CD4-positive, alpha-beta T cell (primary cell): ENCODE measurements at regions not wholly inside any gene's neighbourhood (a gene's known extent, or its start where the extent isn't known, plus 50 kb on each side); places are given as distances from the start of the nearest gene placed in this dataset.

Experiments used
- ATAC-seq: fragments of 200-7000 bp; cut with Tn5 transposase; one replicate; pipeline ENCODE4 v1.10.0; 2022; ENCODE audit warnings: mild to moderate bottlenecking; ENCODE audit not compliant: poor library complexity
- CTCF ChIA-PET: fragments of 350-600 bp; sonication (Branson Sonifier 250); formaldehyde crosslinking; loops from one replicate; lab custom pipeline; 2021; ENCODE audit warnings: antibody characterized with exemption, inconsistent platforms; lab: Charles Lee
- POLR2A ChIA-PET: fragments of 350-600 bp; sonication (Branson Sonifier 250); formaldehyde crosslinking; loops from one replicate; lab custom pipeline; 2021; ENCODE audit warnings: antibody characterized with exemption, inconsistent platforms; lab: Charles Lee
- DNase-seq, 14 experiments: peaks; one replicate each; pipeline ENCODE4 v3.0.0-alpha.2; 2013 to 2020; ENCODE audit warnings: mixed read lengths in 2 of 14
- H3K27ac ChIP-seq, 2 donors: one replicate each; pipeline versions ENCODE4 v1.5.1 to v1.7.0; 2013; ENCODE audit warnings: low read length in 2 of 2, low read depth in 1 of 2, mild to moderate bottlenecking in 1 of 2
- H3K27me3 ChIP-seq, 2 experiments: 1 replicate in 1 of 2; 2 replicates in 1 of 2; pipeline versions ENCODE4 v1.6.1 to v1.7.0; 2013; ENCODE audit warnings: low read length in 2 of 2, control low read depth in 1 of 2, mild to moderate bottlenecking in 1 of 2, moderate library complexity in 1 of 2; ENCODE audit not compliant: insufficient read depth in 2 of 2, control insufficient read depth in 1 of 2
- H3K36me3 ChIP-seq: one replicate; pipeline ENCODE4 v1.6.1; 2013; ENCODE audit warnings: low read length, control low read depth; ENCODE audit not compliant: insufficient read depth
- H3K4me1 ChIP-seq: one replicate; pipeline ENCODE4 v1.6.1; 2013; ENCODE audit warnings: low read length, control low read depth; ENCODE audit not compliant: insufficient read depth
- H3K4me3 ChIP-seq: one replicate; pipeline ENCODE4 v1.5.1; 2013; ENCODE audit warnings: mild to moderate bottlenecking, low read length, moderate library complexity
- H3K9me3 ChIP-seq, 2 experiments: 1 replicate in 1 of 2; 2 replicates in 1 of 2; pipeline versions ENCODE4 v1.6.1 to v1.7.0; 2013; ENCODE audit warnings: low read length in 2 of 2, mild to moderate bottlenecking in 2 of 2, control low read depth in 1 of 2, moderate library complexity in 1 of 2; ENCODE audit not compliant: control insufficient read depth in 1 of 2, insufficient read depth in 1 of 2
- H3K27ac Mint-ChIP-seq: one replicate; pipeline ENCODE4 v1.8.0; 2020; ENCODE audit warnings: mixed read lengths
- H3K27me3 Mint-ChIP-seq: one replicate; pipeline ENCODE4 v1.8.0; 2021; ENCODE audit warnings: mixed read lengths
- H3K36me3 Mint-ChIP-seq: one replicate; pipeline ENCODE4 v1.8.0; 2021; ENCODE audit warnings: low read depth, mixed read lengths
- H3K4me1 Mint-ChIP-seq: one replicate; pipeline ENCODE4 v1.8.0; 2021; ENCODE audit warnings: low read depth, mixed read lengths
- H3K4me3 Mint-ChIP-seq: one replicate; pipeline ENCODE4 v1.8.0; 2020; ENCODE audit warnings: mild to moderate bottlenecking, mixed read lengths
- H3K9me3 Mint-ChIP-seq: one replicate; pipeline ENCODE4 v1.8.0; 2020; ENCODE audit warnings: mixed read lengths
- CTCF ChIP-seq: fragments of 200-600 bp; IDR thresholded peaks from one replicate; pipeline ENCODE4 v1.8.0; 2022; ENCODE audit warnings: antibody characterized with exemption, mild to moderate bottlenecking
- intact Hi-C, 2 experiments: fragments of 100-400 bp; cut with DNase I in 1 of 2; cut with micrococcal nuclease in 1 of 2; formaldehyde crosslinking; loops; one replicate each; pipeline versions ENCODE4 v1.15.1 to v1.9.0; 2023 to 2025; cut with DNase I, micrococcal nuclease

GRCh38 chr2:14749884-14750283, 117.4 kb downstream of the LRATD1 start:
- no peak overlapping the region for H3K4me3 ChIP-seq
- peaks cover 0 to 7% of the 10 kb centered on the region in 2 experiments for H3K9me3 ChIP-seq
- H3K9me3 Mint-ChIP-seq: no peaks in the 10 kb centered on the region
- no peaks in the 10 kb centered on the region for H3K36me3 ChIP-seq
- H3K4me1 ChIP-seq: no peaks in the 10 kb centered on the region
- ATAC-seq (no peak), DNase-seq (no peak)
- no peak overlapping the region for H3K27ac Mint-ChIP-seq
- H3K27ac ChIP-seq: no peak overlapping the region
- no peaks in the 10 kb centered on the region for H3K4me1 Mint-ChIP-seq
- H3K27me3 Mint-ChIP-seq: no peaks in the 10 kb centered on the region
- ChIA-PET POLR2A (no interaction called here), CTCF (no interaction called here)
- intact Hi-C loops: no loop called here
- no peak overlapping the region for H3K4me3 Mint-ChIP-seq
- no peak for TF ChIP-seq CTCF
- no peaks in the 10 kb centered on the region for H3K36me3 Mint-ChIP-seq
- H3K27me3 ChIP-seq: no peaks in the 10 kb centered on the region

- H3K27me3 ChIP-seq: no peaks in the 10 kb centered on the region
- ChIA-PET POLR2A (no interaction called here), CTCF (no interaction called here)
- Mint-ChIP-seq H3K4me3 (no peak overlapping the region), H3K27ac (no peak overlapping the region), H3K36me3 (no peaks in the 10 kb centered on the region), H3K4me1 (no peaks in the 10 kb centered on the region), H3K9me3 (no peaks in the 10 kb centered on the region), H3K27me3 (no peaks in the 10 kb centered on the region)
- intact Hi-C loops: no loop called here
- no peak overlapping the region for H3K27ac ChIP-seq
- no peak for TF ChIP-seq CTCF
- no peak for DNase-seq
- no peak overlapping the region for H3K4me3 ChIP-seq
- no peaks in the 10 kb centered on the region for H3K36me3 ChIP-seq
- no peaks in the 10 kb centered on the region for H3K4me1 ChIP-seq
- ATAC-seq: no peak
- peaks cover 0 to 7% of the 10 kb centered on the region in 2 experiments for H3K9me3 ChIP-seq
Observed at GRCh38 chr2:14750433-14750832, 117.9 kb downstream of the LRATD1 start.

GRCh38 chr2:14751581-14751980, 119.1 kb downstream of the LRATD1 start:
- no peaks in the 10 kb centered on the region for H3K4me1 Mint-ChIP-seq
- Histone ChIP-seq H3K9me3 (peaks cover 0 to 7% of the 10 kb centered on the region in 2 experiments), H3K4me1 (no peaks in the 10 kb centered on the region), H3K4me3 (no peak overlapping the region), H3K27me3 (no peaks in the 10 kb centered on the region), H3K27ac (no peak overlapping the region), H3K36me3 (no peaks in the 10 kb centered on the region)
- H3K4me3 Mint-ChIP-seq: no peak overlapping the region
- ChIA-PET POLR2A (no interaction called here), CTCF (no interaction called here)
- no peaks in the 10 kb centered on the region for H3K27me3 Mint-ChIP-seq
- H3K27ac Mint-ChIP-seq: no peak overlapping the region
- ATAC-seq (no peak), DNase-seq (no peak)
- no peak for TF ChIP-seq CTCF
- H3K9me3 Mint-ChIP-seq: no peaks in the 10 kb centered on the region
- no peaks in the 10 kb centered on the region for H3K36me3 Mint-ChIP-seq
- intact Hi-C loops: no loop called here
